DMS153 (cell line): ENCODE measurements at regions not wholly inside any gene's neighbourhood (a gene's known extent, or its start where the extent isn't known, plus 50 kb on each side); places are given as distances from the start of the nearest gene placed in this dataset.
"Not testable (repeated sequence)": the region's sequence is repeated elsewhere in the genome, so short reads cannot be mapped to it uniquely, and the experiment has no call there.

Source experiments
- DNase-seq: peaks from one replicate; lab custom pipeline; 2025; lab: John Stamatoyannopoulos, UW

DNA sequence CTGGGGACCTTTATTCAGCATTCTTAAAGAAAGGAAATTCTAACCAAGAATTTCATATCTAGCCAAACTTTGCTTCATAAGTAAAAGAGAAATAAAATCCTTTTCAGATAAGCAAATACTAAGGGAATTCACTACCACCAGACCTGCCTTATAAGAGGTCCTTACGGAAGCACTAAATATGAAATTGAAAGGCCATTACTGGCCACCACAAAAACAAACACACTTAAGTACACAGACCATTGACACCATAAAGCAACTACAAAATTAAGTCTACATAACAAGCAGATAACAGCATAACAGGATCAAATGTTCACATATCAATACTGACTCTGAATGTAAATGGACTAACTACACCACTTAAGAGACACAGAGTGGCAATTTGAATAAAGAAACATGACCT is 361.4 kb upstream of the POU5F2 start:
- DNase-seq, result no peak

DNA sequence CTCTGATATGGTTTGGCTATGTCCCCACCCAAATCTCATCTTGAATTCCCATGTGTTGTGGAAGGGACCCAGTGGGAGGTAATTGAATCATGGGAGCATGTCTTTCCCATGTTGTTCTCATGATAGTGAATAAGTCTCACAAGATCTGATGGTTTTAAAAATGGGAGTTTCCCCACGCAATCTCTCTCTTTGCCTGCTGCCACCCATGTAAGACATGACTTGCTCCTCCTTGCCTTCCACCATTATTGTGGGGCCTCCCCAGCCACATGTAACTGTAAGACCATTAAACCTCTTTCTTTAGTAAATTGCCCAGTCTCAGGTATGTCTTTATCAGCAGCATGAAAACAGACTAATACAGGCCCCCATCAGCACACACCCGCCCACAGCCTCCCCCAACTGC is 356.0 kb upstream of the POU5F2 start:
- not testable (repeated sequence) for DNase-seq

DNA sequence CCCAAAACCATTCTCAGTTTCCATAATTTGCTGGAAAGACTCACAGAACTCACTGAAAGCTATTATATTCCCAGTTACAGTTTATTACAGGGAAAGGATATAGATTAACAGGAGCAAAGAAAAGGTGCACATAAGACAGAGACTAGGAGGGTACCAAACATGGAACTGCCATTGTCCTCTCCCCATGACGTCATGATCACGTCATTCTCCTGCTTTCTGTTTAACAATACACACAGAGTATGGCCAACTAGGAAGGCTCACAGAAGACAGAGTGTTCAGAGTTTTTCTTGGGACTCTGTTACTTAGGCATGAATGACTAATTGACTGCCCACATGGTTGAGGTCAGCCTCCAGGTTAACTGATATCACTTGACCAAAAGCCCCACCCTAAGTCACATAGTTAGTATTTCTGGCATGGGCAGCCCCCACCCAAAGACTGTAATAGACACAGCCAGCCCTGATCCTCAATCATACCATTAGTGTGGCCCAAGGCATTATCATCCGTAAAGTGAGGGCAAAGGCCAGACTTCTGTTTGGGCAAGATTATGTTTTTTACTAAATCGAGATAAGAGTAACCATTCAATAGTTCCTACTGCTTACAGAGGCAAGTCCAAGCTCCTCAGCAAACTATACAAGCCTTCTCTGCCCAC is 353.5 kb upstream of the POU5F2 start:
- no peak for DNase-seq

DNA sequence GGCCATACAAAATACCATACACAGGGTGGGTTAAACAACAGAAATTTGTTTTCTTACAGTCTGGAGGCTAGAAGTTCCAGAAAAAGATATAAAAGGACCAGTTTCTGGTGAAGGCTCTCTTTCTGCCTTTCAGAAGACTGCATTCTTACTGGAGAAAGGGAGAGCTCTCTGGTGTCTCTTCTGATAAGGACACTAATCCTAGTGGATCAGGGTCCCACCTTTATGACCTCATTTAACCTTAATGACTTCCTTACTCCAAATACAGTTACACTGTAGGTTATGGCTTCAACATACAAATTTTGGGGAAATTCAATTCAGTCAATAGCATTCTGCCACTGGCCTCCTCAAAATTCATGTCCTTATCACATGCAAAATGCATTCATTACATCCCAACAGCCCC is 351.9 kb upstream of the POU5F2 start:
- DNase-seq, result no peak

DNA sequence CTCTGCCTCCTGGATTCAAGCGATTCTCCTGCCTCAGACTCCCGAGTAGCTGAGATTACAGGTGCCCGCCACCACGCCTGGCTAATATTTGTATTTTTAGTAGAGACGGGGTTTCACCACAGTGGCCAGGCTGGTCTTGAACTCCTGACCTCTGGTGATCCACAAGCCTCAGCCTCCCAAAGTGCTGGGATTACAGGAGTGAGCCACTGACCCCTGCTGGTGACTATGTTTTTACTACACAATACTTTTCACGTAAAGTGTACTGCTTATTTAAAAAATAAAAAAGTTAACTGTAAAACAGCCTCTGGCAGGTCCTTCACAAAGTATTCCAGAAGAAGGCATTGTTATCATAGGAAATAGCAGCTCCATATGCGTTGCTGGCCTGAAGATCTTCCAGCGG is 345.2 kb upstream of the POU5F2 start:
- DNase-seq, result not testable (repeated sequence)

DNA sequence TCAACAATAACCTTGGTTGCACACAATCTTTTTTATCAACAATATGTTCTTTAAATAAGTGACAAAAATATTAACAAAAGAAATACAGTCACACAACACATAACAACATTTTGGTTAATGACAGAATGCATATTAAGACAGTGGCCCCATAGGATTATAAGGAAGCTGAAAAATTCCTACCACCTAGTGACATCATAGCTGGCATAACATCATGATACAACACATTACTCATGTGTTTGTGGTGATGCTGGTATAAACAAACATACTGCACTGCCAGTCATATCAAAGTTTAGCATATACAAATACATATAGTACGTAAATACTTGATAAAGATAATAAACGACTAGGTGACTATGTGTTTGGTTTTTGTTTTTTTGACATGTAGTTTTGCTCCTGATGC is 344.8 kb upstream of the POU5F2 start:
- no peak for DNase-seq

DNA sequence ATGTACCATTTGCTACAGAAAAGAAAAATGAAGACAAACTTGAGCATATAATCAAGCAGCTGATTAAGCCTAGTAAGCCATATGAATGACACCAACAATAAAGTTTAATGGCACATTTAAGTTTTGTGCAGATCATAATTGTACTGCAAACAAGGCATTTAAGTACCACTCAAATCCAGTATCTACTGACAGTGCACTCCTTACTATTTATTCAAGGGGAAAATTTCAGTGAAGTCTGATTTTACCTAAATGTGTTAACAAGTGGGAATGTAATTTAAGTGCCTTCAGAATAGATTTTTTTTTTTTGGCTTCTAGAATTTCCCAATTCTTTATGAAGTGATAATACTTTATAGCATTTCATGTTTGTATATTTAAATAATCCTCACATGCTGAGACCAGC is 341.0 kb upstream of the POU5F2 start:
- DNase-seq, result peak; percentile 24

DNA sequence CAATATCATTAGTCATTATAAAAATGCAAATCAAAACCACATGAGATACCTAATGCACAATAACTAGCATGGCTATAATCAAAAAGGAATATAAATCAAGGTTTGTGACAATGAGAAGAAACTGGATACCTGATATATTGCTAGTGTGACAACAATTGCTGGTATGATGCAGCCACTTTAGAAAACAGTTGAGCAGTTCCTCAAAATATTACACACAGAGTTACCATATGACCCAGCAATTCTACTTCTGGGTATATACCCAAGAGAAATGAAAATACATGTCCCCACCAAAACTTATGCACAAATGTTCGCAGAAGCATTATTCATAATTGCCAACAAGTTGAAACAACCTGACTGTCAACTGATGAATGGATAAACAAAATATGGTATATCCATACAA is 339.7 kb upstream of the POU5F2 start:
- no peak for DNase-seq

DNA sequence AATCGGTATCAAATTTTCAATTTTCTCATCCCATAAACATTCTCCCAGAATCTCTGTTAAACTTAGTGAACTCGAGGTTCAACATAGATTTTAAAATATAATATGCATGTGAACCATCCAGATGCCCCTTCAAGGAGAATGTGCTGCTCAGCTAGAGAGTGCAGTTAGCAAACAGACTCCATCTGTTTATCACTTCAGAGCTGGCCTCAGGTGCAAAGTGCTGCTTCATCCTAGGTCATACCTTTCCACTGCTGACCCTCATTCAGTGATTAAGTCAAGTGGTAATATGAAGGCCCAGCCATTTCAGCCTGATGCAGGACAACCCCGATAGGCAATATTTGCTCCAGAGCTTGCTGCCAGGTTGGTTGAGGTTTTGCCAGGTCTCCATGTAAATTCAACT is 339.0 kb upstream of the POU5F2 start:
- no peak for DNase-seq

DNA sequence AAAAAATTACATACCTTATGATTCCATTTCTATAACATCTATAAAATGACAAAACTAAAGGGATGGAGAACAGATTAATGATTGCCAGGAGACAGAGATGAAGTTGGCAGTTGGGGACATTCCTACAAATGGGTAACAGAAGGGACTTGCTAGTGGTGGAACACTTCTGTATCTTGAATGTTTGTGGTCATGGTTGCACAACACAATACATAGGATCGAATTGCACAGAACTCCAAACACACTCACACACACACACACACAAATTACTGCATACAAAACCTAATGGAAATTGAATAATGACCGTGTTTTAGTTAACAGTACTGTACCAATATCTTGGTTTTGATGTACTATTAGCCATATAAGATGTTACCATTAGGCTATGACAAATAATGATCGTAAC is 330.7 kb upstream of the POU5F2 start:
- no peak for DNase-seq

DNA sequence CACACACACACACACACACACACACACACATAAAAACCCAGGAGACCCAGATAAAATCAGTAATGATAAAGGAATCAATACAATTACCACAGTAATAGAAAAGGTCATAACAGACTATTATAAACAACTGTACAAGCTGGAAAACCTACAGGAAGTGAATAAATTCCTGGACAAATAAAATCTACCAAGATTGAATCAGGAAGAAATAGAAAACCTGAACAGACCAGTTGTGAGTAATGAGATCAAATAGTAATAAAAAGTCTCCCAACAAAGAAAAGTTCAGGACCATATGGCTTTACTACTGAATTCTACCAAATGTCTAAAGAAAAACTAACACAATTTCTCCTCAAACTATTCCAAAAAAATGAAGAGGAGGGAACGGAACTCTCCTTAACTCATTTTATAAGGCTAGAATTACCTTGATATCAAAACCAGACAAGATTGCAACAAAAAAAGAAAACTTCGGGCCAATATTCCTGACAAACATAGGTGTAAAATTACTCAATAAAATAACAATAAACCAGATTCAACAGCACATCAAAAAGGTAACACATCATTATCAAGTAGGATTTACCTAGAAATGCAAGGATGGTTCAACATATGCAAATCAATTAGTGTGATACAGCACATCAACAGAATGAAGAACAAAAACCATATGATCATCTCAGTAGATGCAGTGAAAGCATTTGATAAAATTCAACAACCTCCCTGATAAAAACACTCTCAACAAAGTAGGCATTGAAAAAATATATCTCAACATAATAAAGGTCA is 325.2 kb upstream of the POU5F2 start:
- no peak for DNase-seq

DNA sequence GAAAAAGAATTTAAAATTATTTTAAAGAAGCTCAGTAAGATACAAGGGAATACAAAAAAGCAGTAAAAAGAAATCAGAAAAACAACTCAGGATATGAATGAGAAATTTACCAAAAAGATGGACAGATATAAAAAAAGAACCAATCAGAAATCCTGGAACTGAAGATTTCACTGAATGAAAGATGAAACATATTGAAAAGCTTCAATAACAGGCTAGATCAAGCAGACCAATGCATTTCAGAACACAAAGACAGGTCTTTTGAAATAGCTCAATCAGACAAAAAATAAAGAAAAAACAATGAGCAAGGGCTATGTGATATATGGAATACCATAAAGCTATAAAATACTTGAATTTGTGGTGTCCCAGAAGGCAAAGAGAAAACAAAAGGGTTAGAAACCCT is 322.6 kb upstream of the POU5F2 start:
- no peak for DNase-seq

DNA sequence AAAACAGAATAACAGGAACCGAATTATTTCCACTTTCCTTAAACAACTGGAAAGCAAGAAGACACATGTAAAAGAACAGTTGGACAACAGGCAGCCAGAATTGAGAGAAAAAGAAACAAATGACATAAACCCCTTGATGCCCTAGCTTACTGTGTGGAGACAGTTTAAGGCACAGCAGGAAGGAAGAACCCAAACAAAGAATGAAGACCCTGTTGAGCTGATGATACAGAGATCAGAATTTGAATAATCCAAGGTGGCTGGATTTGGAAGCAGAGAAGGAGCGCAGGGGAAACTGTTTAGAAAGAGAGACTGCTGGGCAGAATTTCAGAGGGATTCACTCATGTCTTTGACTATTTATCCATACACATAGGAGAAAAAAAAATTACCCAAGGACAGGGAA is 316.3 kb upstream of the POU5F2 start:
- DNase-seq, result no peak

DNA sequence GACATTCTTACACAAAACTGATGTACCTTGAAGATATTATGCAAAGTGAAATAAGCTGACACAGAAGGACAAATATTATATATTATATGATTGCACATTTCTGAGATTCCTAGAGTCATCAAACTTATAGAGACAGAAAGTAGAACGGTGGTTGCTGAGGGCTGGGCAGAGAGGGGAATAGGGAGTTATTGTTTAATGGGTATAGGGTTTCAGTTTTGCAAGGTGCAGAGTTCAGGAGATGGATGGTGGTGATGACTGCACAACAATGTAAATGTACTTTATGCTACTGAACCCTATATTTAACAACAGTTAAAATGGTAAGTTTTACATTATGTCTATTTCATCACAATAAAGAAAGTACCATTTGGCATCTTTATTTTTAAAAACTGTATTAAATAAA is 315.8 kb upstream of the POU5F2 start:
- DNase-seq, result no peak

DNA sequence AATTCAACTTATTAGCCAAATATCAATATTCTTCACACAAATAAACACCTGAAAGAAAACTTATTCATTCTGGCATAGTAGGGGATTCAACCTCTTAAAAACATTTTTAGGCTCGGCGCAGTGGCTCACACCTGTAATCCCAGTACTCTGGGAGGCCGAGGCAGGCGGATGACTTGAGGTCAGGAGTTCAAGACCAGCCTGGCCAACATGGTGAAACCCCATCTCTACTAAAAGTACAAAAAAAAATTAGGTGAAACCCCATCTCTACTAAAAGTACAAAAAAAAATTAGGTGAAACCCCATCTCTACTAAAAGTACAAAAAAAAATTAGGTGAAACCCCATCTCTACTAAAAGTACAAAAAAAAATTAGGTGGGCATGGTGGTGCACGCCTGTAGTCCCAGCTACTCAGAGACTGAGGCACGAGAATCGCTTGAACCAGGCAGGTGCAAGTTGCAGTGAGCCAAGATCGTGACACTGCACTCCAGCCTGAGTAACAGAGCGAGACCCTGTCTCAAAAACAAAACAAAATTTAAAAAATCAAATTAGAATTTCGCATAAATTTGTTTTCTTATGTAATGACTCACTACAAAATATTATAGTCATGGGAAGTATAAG is 308.0 kb upstream of the POU5F2 start:
- not testable (repeated sequence) for DNase-seq

DNA sequence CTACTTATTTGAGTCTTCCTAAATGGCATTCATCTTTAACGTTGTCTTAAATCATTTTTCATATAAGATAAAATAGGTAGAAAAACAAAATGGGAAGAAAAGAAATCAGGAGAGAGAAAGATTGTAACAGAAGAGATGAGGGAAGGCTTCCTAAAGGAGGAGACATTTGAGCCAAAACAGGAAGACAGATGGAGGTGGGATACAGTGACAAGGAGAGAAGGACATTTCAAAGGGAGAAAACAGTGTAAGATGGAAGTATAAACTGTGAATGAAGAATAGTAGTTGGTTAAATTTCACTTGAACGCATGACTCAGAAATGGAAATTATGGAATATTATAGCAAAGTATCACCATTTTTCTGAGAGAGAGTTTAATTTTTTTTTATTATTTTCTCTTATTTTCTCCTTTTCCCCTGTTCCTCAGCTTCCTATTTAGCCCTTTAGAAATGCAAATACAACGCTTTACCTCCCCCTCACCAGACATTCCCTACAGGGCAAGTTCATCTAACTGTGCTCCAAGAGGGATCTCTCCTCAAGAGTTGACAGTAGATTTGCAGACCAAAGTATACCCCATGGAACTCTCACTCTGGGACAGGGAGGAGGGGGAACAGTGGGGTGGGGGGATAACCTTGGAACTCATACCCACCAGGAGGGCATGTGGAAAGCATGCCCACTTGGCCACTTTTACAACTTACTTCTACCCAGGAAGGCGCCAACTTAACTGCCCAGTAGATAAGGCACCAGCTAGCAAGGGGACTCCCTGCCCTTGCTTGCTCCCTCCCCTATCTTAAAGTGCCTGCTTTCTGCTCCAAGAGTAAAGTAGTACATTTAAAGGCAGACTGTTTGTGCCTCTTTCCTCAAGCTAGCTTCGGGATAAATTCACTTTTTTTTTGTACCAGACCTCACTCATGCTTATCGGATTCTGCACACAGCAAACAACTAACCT is 304.7 kb upstream of the POU5F2 start:
- no peak for DNase-seq

DNA sequence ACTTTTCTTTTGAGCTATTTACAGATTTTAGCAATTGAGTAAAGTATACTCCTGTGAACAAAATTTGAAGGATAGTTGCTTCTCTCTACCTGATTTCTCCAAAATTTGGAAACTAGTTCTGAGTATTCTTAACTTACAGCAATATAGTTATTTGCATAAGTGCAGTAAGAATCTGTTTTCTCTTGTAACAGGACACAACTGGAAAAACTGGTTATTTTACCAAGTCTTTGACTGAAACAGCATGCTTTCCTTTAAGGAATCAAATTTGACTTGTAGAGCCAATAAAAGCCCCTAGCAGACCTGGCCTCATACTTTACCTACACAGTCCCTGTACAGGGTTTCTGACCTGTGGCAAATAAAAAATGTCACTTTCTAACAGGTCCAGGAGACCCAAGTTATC is 301.9 kb upstream of the POU5F2 start:
- DNase-seq, result no peak

DNA sequence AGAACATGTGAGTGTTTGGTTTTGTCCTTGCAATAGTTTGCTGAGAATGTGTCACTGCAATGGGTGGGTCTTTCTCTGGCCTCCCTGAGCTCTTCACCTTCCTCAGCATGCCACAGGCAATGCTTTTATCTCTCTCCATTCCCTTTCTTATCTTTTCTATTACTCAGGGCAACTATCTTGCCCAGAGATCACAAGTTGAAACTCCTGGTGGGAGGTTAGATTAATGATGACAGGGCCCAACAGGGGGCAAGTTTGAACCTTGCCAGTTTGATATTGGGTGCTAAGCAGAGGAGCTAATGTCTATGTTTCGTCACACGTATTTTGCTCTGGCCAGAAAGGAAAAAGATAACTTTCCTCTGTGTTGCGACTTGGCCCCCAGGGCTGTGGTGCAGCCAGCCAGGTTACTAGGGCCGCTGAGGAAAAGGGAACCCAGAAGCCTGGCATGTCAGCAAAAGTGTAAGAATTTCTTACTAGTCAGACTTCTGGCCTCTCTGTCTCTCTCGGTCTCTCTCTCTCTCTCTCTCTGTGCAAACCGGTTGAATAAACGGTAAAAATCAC is 299.3 kb upstream of the POU5F2 start:
- DNase-seq, result no peak

DNA sequence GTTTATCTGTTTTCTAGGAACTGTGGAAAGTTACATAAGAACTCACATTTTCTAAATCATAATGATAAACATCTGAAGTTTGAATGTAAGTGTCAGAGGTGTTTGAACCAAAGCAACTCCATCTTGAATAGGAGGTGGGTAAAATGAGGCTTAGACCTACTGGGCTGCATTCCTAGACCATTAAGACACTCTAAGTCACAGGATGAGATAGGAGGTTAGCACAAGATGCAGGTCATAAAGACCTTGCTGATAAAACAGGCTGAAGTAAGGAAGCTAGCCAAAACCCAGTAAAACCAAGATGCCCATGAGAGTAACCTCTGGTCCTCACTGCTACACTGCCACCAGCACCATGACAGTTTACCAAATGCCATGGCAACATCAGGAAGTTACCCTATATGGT is 297.7 kb upstream of the POU5F2 start:
- DNase-seq, result no peak

DNA sequence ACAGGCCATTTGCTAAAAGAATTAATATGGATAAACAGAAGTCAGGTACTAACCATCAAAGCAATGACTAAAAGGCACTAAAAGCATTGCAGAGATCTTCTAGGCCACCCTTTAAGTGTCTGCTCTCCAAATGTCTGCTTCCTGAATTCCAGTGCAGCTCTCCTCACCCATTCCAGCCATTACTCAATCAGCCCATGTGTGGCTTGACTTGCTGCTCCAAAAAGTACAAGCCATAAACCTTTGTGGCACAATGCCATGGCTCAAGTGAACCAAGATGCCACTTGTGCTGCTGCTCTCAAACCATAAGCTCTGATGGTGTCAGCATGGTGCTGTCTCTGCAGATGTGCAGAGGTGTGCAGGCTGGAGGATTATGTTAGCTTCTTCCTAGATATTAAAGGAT is 290.2 kb upstream of the POU5F2 start:
- DNase-seq, result no peak

DNA sequence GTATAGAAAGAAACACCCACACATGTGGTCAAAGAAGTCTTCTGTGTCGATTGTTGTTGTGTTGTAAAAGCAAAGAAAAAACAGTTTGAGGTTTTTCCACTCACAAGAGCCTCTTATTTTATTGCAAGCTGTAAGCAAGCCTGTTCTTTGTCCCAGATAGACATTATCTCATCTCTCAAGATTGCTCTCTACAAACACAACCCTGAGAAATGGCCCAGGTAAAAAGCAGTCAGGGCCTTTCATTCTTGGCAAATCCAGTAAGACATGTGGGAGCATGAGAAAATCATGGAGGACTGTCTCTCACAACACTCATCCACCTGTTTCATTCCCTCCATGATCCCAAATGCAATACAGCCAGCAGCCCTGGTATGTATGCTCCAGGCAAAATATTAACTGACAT is 286.6 kb upstream of the POU5F2 start:
- DNase-seq, result no peak

DNA sequence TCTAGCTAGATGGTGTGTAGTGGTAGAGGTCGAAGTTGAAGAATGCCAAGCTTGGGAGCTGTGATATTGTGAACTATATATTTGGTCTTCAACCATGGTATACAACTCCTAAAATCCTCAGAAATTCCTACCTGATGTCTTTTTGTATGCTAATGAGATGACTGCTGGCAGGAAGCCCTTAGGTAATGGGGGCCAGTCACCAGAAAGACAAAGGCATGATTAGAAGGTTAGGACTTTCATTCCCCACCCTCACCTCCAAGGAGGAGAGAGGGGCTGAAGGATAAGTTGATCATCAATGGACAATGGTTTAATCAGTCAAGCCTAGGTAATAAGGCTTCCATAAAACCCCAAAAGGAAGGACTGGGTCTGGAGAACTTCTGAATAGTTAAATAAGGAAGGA is 285.7 kb upstream of the POU5F2 start:
- no peak for DNase-seq
